HL-60 (cell line): ENCODE measurements at regions not wholly inside any gene's neighbourhood (a gene's known extent, or its start where the extent isn't known, plus 50 kb on each side); places are given as distances from the start of the nearest gene placed in this dataset.
A peak's percentile ranks its signal among the peaks of the same experiment; 100 is the strongest.

ENCODE experiments used
- DNase-seq, 2 experiments: peaks; one replicate each; pipeline ENCODE4 v3.0.0-alpha.2; 2010 to 2020; ENCODE audit warnings: low read depth in 1 of 2, low spot score in 1 of 2
- H3K27ac ChIP-seq: fragments of 250-450 bp; sonication (Bioruptor Pico); replicated peaks from 2 replicates; pipeline ENCODE4 v1.5.1; 2020; ENCODE audit warnings: mild to moderate bottlenecking, moderate library complexity
- H3K27me3 ChIP-seq: fragments of 250-450 bp; sonication (Bioruptor Pico); 2 replicates; pipeline ENCODE4 v1.5.1; 2021; ENCODE audit warnings: mild to moderate bottlenecking, moderate library complexity; ENCODE audit not compliant: insufficient read depth, poor library complexity, severe bottlenecking
- H3K4me3 ChIP-seq: replicated peaks from 2 replicates; pipeline ENCODE4 v1.5.1; 2011; ENCODE audit warnings: mild to moderate bottlenecking, control low read depth, low read length; ENCODE audit not compliant: insufficient read depth
- GABPA ChIP-seq: IDR thresholded peaks from 2 replicates; pipeline ENCODE4 v1.6.1; 2012; ENCODE audit warnings: low read depth
- POLR2AphosphoS5 ChIP-seq: IDR thresholded peaks from 2 replicates; pipeline ENCODE4 v1.6.1; 2012; ENCODE audit warnings: low read depth
- REST ChIP-seq: IDR thresholded peaks from 2 replicates; pipeline ENCODE4 v1.6.1; 2012; ENCODE audit warnings: low read depth; ENCODE audit not compliant: insufficient replicate concordance
- SPI1 ChIP-seq: IDR thresholded peaks from 2 replicates; pipeline ENCODE4 v1.6.1; 2012; ENCODE audit warnings: low read depth, mild to moderate bottlenecking, borderline replicate concordance
- TF ChIP-seq, protein P1 (sequence below): IDR thresholded peaks from one replicate; pipeline ENCODE4 v1.5.1; 2011; ENCODE audit warnings: low read length, control low read depth, inconsistent platforms; ENCODE audit not compliant: insufficient read depth

- no peak for DNase-seq
- Histone ChIP-seq H3K27me3 (no peaks in the 10 kb centered on the region), H3K27ac (no peak overlapping the region), H3K4me3 (no peak overlapping the region)
- TF ChIP-seq POLR2AphosphoS5 (no peak), SPI1 (peak; percentile 94)
Observed at GRCh38 chr2:217160978-217161973, 301.4 kb upstream of the TNP1 start.

GRCh38 chr2:217160103-217160743 lies 300.4 kb upstream of the TNP1 start:
- Histone ChIP-seq H3K27me3 (peaks cover 3% of the 10 kb centered on the region), H3K4me3 (no peak overlapping the region), H3K27ac (no peak overlapping the region)
- DNase-seq = no peak
- TF ChIP-seq POLR2AphosphoS5 (no peak), SPI1 (no peak), REST (no peak), GABPA (no peak)
- TF ChIP-seq, protein P1, sequence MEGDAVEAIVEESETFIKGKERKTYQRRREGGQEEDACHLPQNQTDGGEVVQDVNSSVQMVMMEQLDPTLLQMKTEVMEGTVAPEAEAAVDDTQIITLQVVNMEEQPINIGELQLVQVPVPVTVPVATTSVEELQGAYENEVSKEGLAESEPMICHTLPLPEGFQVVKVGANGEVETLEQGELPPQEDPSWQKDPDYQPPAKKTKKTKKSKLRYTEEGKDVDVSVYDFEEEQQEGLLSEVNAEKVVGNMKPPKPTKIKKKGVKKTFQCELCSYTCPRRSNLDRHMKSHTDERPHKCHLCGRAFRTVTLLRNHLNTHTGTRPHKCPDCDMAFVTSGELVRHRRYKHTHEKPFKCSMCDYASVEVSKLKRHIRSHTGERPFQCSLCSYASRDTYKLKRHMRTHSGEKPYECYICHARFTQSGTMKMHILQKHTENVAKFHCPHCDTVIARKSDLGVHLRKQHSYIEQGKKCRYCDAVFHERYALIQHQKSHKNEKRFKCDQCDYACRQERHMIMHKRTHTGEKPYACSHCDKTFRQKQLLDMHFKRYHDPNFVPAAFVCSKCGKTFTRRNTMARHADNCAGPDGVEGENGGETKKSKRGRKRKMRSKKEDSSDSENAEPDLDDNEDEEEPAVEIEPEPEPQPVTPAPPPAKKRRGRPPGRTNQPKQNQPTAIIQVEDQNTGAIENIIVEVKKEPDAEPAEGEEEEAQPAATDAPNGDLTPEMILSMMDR = no peak

DNA sequence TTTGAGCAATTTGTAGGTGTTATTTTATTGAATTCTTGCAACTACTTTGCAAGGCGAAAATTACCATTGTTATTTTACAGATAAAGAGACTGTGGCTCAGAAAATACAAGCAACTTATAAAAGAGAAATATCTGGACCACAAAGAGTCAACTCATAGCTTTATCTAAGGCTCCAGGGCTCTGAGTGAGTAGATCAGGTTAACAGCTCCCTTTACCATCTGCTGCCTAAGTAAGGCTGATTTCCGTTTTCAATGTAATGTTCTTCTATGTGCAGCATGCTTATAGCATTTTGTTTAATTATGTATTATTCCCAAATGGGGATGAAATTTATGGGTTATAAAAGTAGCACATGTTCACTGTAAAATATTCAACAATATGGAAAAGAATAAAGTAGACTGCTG lies 299.1 kb upstream of the TNP1 start:
- Histone ChIP-seq H3K27ac (no peak overlapping the region), H3K27me3 (peaks cover 3% of the 10 kb centered on the region), H3K4me3 (no peak overlapping the region)
- TF ChIP-seq SPI1 (no peak), REST (no peak)
- TF ChIP-seq, protein P1 = no peak
- DNase-seq = no peak

DNA sequence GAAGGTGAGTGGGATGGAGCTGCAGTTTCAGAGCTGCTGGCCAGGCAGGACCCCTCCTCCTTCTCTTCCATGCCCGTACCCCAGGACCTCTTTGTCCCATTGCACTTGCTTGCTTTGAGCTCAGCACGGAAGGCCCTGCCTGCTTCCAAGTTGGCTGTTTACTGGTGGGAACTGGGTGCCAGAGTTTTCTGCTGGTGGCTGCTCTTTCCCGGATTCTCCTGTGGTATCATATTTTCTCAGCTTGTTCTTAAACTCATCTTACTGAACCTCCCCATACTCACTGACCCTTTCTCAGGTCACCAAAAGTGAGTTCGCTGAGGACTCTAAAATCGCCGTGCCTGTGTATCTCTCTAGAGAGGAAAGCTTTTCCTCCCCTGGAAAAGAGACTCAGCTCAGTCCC lies 297.7 kb upstream of the TNP1 start:
- no peak for DNase-seq
- Histone ChIP-seq H3K27ac (no peak overlapping the region), H3K27me3 (peaks cover 3% of the 10 kb centered on the region), H3K4me3 (no peak overlapping the region)
- TF ChIP-seq GABPA = no peak
- TF ChIP-seq SPI1 = no peak
- no peak for TF ChIP-seq POLR2AphosphoS5
- TF ChIP-seq, protein P1 = no peak
